GM13977 (cell line): ENCODE measurements at regions not wholly inside any gene's neighbourhood (a gene's known extent, or its start where the extent isn't known, plus 50 kb on each side); places are given as distances from the start of the nearest gene placed in this dataset.
"Not testable (repeated sequence)": the region's sequence is repeated elsewhere in the genome, so short reads cannot be mapped to it uniquely, and the experiment has no call there.

ENCODE experiments used
- DNase-seq: peaks from one replicate; pipeline ENCODE4 v3.0.0; 2012; ENCODE audit warnings: low spot score
- in situ Hi-C: fragments of 300-500 bp; cut with MboI; formaldehyde crosslinking; loops from one replicate; pipeline ENCODE4 v1.12.0; 2022; ENCODE audit warnings: low sequenced_read_pairs, low pct_unique_long_range_greater_than_20kb, mixed read lengths, inconsistent platforms; ENCODE audit not compliant: unreplicated experiment

DNA sequence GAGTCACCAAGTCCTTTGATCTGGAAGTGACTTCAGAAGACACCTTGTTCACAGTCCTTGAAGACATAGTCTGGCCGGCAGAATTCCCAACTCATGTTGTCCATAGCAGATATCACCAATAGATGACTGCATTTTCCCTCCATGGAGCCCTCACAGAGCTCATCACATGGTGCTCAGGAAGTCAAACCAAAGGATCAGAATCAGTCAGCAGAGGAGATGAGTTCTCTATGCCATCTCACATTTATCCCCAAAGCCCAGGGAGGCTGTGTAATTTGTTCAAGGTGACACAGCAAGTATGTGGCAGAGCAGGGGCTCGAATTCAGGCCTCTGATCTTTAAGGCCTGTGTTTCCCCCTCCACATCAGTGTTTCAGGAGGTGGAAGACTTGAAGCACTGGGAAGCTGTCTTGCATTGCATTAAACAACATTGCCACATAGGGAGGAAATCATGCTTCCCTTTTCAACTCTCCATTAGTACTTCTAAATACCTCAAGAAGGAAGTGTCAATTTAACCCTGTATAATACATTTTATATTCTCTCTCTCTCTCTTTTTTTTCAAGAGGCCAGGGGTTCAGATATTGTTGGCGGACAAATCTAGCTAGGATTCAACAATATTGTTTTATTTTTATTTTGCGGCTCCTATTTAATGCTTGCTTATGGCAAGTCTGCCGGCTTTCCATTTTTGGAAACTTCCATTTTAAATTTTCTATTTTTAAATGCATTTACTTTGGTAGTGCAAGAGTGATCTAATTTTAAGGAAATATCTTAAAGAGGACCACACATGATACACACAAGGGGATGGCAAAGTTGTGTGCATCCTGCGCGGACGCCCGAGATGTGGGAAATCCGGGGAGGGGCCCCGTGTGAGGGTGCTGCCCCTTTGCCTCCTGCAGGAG lies 61.9 kb downstream of the NPIPB5 start:
- not testable (repeated sequence) for DNase-seq

DNA sequence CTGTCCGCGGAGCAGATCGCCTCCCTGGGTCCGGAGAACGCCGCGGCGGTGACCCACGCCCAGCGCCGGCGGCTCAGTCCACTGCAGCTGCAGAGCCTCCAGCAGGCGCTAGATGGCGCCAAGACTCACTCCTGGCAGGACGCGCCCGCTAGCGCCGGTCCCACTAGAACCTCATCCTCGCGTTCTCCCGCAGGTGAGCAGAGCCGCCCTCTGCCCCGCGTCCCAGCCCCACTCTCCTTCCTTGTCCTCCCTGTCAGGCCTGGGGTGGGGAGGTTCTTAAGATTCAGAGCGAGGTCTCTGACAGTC lies 62.5 kb downstream of the NPIPB5 start:
- in situ Hi-C loops, DNase-seq: not testable (repeated sequence)

More for the DNA sequence above, 61.9 kb downstream of the NPIPB5 start:
- in situ Hi-C loops = not testable (repeated sequence)

DNA sequence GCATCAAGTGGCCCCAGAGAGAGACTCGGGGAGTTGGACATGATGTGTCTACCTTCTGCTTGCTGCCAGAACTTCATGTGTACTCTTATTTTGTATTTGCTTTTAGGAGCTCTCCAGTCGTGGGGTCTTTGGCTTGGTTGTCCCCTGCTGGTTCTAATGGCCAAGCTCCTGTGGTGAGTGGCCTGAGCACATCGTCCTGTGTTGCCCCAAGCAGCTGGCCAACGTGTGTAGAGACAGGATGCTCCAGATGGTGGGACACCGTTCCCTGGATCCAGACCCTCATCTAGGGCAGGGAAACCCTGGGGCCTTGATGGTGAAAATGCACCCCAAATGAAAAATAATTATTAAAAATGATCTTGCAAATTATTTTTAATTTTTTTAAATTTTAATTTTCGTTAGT lies 65.8 kb downstream of the NPIPB5 start:
- in situ Hi-C loops = not testable (repeated sequence)

DNA sequence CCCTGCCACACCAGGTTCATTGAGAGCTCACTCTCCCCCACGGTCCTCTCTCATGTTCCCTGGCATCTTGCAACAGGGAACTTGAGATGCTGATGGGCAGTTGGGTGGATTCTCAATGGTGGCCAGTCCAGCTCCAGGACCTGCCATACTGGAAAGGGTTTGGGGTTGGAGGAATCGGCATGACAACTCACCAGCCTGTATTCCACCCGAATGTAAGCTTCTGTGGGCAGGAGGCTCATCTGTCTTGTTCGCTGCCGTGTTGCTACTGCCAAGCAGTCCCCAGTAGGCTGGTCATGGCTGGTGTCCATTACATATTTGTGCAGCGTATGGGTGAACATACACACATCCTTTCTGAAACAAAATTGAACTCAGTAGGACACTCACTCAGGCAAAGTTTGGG lies 72.5 kb downstream of the NPIPB5 start:
- in situ Hi-C loops, DNase-seq: not testable (repeated sequence)

More for the DNA sequence above, 65.8 kb downstream of the NPIPB5 start:
- DNase-seq = not testable (repeated sequence)

DNA sequence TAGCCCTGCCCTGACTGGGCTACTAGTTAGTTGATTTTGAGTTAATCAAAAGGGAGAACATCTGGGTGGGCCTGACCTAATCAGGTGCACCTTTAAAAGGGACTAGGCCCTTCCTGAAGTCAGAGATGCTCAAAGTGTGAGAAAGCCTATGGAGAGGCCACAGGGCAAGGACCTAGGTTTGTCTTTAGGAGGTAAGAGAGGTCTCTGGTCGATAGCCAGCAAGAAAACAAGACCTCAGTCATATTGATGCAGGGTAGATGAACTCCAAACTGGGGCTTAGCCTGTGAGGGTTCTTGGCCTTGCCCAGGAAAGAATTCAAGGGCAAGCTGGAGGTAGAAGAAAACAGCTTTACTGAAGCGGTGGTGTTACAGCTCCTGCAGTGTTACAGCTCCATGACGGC lies 73.8 kb downstream of the NPIPB5 start:
- in situ Hi-C loops, DNase-seq: not testable (repeated sequence)

DNA sequence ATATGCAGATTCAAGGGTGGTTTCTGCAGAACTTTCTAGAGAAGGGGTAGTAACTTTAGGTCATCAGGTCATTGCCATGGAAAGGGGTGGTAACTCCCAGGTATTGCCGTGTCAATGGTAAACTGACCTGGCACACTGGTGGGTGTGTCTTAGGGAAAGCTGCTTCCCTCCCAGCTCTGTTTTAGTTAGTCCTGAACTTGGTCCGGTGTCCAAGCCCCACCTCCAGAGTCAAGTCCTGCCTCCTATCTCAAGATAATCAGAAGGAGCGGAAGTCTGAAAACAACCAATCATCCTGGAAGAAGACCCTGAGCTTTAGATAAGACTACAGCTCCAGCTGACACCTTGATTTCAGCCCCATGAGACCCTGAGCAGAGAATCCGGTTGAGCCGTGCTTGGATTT lies 74.2 kb downstream of the NPIPB5 start:
- in situ Hi-C loops, DNase-seq: not testable (repeated sequence)

DNA sequence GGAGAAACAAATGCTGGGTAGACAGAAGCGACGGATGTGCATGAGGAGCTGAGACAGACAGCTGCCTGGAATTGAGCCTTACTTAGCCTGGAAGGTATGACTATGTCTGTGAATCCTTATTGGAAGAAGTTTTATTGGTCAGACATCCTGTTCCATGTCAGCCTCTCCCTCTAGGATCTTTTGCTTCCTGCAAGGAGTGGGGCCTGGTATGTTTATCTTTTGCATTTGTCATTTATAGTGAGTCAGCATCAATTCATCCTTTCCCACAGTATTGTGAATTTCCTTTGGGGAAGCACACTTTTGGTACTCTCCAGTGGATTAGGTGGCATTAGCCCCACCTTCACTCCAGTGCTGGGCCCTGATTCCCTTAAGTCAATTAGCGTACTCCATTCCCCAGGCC lies 74.7 kb downstream of the NPIPB5 start:
- DNase-seq = not testable (repeated sequence)

DNA sequence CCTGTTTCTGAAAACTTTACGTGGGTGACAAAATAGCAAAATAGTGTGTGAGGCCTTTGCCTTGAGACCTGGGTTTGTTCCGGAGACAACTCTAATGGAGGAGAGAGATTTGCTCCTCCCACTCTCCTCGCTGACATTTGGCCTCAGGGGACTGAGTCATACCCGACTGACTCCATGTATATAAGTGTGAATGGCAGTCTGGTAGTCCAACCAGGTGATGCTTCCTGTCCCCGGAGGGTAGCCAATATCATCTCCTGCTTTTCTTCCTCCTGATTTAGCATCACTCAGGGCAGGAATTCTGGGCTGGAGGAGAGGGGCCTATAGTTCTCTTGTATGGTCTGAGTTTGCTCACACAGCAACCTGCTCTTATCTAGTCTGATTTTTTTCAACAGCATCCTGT lies 76.0 kb downstream of the NPIPB5 start:
- in situ Hi-C loops = not testable (repeated sequence)

More for the DNA sequence above, 74.7 kb downstream of the NPIPB5 start:
- in situ Hi-C loops = not testable (repeated sequence)

DNA sequence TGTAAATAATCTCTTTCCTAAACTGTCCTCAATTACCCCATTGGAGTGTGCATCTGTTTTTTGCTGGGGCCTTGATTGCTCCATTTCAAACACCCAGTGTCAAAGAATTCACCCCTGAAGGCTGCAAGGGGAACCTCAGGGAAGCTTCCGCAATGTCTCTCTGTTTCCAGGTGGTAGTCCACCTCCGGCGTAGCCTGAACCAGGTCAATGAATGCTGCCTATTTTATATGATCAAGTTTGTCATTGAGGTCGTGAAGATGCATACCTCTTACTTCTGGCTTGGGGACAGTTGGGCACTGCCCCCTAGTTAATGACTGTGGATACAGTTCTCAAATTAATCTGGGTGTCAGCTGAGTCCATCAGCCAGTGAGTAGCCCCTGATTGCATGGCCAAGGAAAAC lies 79.1 kb downstream of the NPIPB5 start:
- in situ Hi-C loops, DNase-seq: not testable (repeated sequence)

More for the DNA sequence above, 76.0 kb downstream of the NPIPB5 start:
- DNase-seq = not testable (repeated sequence)

DNA sequence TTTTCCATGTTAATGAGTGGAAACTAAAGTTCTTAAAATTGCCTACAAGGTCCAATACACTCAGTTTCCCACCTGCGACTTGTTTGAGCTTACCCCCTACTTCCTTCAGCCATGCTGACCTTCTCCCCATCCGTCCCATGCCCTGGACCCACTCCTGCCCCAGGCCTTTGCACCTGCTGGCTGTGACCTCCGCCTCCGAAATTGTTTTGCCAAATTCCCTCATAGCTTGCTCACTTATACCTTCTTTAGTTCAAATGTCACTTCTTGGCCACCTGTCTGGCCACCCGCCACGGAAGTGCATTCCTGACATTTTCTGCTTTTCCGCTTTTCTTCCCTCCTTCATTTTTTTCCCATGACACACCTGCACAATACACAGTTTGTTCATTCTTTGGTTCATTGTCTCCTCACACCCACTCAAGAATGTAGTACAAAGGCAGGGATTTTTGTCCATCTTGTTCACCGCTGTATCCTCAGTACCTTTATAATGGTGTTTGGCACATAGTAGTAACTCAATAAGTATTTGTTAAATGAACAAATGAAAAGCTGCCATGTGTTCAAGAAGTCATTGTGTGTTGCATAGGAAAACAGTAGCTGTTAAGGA lies 85.9 kb downstream of the NPIPB5 start:
- in situ Hi-C loops, DNase-seq: not testable (repeated sequence)

DNA sequence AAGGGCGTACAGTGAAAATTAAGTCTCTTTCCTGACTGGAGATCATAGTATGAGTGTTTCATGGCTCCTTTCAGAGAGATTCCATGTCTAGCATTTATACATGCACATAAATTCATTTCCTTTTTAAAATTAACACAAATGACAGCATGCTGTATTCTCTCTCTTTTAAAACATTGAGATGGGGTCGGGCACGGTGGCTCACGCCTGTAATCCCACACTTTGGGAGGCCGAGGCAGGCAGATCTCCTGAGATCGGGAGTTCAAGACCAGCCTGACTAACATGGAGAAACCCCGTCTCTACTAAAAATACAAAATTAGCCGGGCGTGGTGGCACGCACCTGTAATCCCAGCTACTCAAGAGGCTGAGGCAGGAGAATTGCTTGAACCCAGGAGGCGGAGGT lies 93.1 kb downstream of the NPIPB5 start:
- DNase-seq, in situ Hi-C loops: not testable (repeated sequence)

DNA sequence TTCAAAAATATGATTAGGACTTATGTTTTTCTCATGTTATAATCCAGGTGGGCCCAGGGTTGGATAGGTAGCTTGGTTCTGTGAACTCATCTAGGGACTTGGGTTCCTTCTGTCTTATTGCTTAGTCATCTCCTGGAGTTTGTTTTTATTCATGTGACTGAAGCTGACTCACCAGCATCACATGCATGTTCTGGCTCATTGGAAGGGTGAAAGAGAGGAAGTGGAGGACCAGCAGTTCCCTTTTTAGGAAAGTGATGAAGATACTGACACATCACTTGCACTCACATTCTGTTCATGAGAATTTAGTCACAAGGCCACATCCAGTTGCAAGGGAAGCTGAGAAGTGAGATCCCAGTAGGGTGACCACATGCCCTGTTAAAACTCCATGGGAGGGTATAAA lies 95.9 kb downstream of the NPIPB5 start:
- in situ Hi-C loops, DNase-seq: not testable (repeated sequence)

DNA sequence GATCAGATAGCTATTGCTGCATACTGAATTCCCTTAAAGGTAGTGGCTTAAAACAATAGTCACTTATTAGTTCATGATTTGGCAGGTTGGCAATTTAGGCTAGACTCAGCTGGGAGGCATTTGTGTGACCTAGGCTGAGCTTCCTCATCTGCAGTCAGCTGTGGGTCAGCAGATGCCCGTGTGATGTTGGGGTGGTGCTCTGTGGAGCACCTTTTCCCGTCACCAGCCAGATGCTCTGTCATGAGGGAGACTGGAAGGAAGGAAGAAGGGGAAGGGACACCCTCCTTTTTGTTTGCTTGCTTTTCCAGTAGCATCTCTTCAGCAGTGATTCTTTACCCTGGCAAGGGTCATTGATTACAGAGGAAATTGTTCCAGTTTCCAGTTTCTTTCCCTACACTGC lies 99.1 kb downstream of the NPIPB5 start:
- in situ Hi-C loops, DNase-seq: not testable (repeated sequence)

DNA sequence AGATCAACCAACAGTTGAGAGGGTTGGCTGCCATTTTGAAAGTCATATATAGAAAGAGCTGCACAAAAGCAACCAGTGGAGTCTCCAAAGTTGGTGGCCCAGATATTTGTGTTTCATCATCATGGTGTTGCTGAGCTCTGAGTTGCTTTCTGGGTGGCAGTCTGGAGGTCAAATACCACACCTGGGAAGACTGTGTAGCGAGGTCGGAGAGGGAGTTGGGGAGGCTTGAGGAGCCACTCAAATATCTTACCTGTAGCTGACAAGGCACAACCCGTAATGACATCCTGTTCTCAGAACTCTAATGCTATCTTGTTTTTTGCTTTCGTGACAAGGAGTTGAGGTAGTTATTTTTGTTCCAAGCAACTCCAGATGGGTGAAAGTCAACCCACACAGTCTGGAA lies 100.4 kb downstream of the NPIPB5 start:
- DNase-seq, in situ Hi-C loops: not testable (repeated sequence)
